HCT116 (cell line): ENCODE measurements at regions not wholly inside any gene's neighbourhood (a gene's known extent, or its start where the extent isn't known, plus 50 kb on each side); places are given as distances from the start of the nearest gene placed in this dataset.

Experiments used
- ATAC-seq: fragments of 200-7000 bp; cut with Tn5 transposase; 2 replicates; pipeline ENCODE4 v1.9.1; 2020; ENCODE audit warnings: mild to moderate bottlenecking, moderate library complexity
- BruUV-seq: library from RNA; stranded (reverse); fragments of 400-500 nt; replicated peaks from 2 replicates; lab custom pipeline; 2021; lab: Mats Ljungman, UMichigan
- CTCF ChIA-PET: fragments of 300-600 bp; sonication (Branson Sonifier 250); formaldehyde crosslinking; loops from one replicate; lab custom pipeline; 2021; ENCODE audit warnings: antibody characterized with exemption; lab: Charles Lee
- POLR2A ChIA-PET: fragments of 300-600, 350-600 bp; sonication (Branson Sonifier 250); formaldehyde crosslinking; loops from one replicate; lab custom pipeline; 2021; ENCODE audit warnings: antibody characterized with exemption; lab: Charles Lee
- RAD21 ChIA-PET, 2 experiments: fragments of 300-600 bp; sonication (Branson Sonifier 250); formaldehyde crosslinking; loops; one replicate each; lab custom pipeline; 2023; ENCODE audit warnings: low total read pairs in 2 of 2; ENCODE audit not compliant: uncharacterized antibody in 2 of 2, unreplicated experiment in 2 of 2, low non-redundant PET in 1 of 2; lab: Charles Lee
- DNase-seq: peaks from one replicate; pipeline ENCODE4 v3.0.0-alpha.2; 2010; ENCODE audit warnings: low read depth, low spot score
- H2AFZ ChIP-seq: fragments of 200-600 bp; shearing (Covaris generic), sonication (generic); 2 replicates; pipeline ENCODE4 v1.6.1; 2017; ENCODE audit warnings: low read depth, mixed run types, mixed read lengths, antibody characterized with exemption, low read length; ENCODE audit not compliant: poor library complexity, severe bottlenecking
- H3K27ac ChIP-seq: 2 replicates; pipeline ENCODE4 v1.5.1; 2012; ENCODE audit warnings: low read depth, low read length
- H3K27me3 ChIP-seq: fragments of 200-600 bp; sonication (generic); 2 replicates; pipeline ENCODE4 v1.6.1; 2016; ENCODE audit warnings: mixed run types, low read length, mixed read lengths; ENCODE audit not compliant: insufficient read depth
- H3K36me3 ChIP-seq, 2 experiments: fragments of 200-500 bp in 1 of 2; fragments of 200-600 bp in 1 of 2; sonication (Bioruptor generic) in 1 of 2; sonication (generic) in 1 of 2; 2 replicates each; pipeline versions ENCODE4 v1.5.1 to v1.6.1; 2014 to 2016; ENCODE audit warnings: low read length in 2 of 2, inconsistent platforms in 1 of 2, mixed read lengths in 1 of 2, mixed run types in 1 of 2; ENCODE audit not compliant: insufficient read depth in 2 of 2, control insufficient read depth in 1 of 2
- H3K4me1 ChIP-seq, 2 experiments: fragments of 200-600 bp in 1 of 2; sonication (generic) in 1 of 2; 2 replicates each; pipeline versions ENCODE4 v1.5.1 to v1.6.1; 2012 to 2017; ENCODE audit warnings: low read length in 2 of 2, inconsistent platforms in 1 of 2, mild to moderate bottlenecking in 1 of 2, mixed read lengths in 1 of 2, mixed run types in 1 of 2, moderate library complexity in 1 of 2; ENCODE audit not compliant: insufficient read depth in 2 of 2, control insufficient read depth in 1 of 2
- H3K4me2 ChIP-seq: fragments of 200-600 bp; sonication (generic); 2 replicates; pipeline ENCODE4 v1.6.1; 2017; ENCODE audit warnings: mixed run types, low read length, mixed read lengths
- H3K4me3 ChIP-seq, 2 experiments: fragments of 200-600 bp in 1 of 2; sonication (generic) in 1 of 2; replicated peaks in 1 of 2; 2 replicates each; pipeline ENCODE4 v1.5.1; 2011 to 2016; ENCODE audit warnings: low read length in 2 of 2, control low read depth in 1 of 2, low read depth in 1 of 2, mild to moderate bottlenecking in 1 of 2, mixed read lengths in 1 of 2, mixed run types in 1 of 2
- H3K79me2 ChIP-seq: fragments of 200-600 bp; sonication (generic); 2 replicates; pipeline ENCODE4 v1.6.1; 2017; ENCODE audit warnings: mild to moderate bottlenecking, mixed run types, low read length, moderate library complexity, mixed read lengths; ENCODE audit not compliant: insufficient read depth
- H3K9ac ChIP-seq: fragments of 200-600 bp; sonication (generic); 2 replicates; pipeline ENCODE4 v1.6.1; 2016; ENCODE audit warnings: low read length, mixed read lengths
- H3K9me2 ChIP-seq: fragments of 200-600 bp; sonication (generic), shearing (Covaris generic); 2 replicates; pipeline ENCODE4 v1.6.1; 2017; ENCODE audit warnings: mixed run types, mild to moderate bottlenecking, moderate library complexity; ENCODE audit not compliant: insufficient read depth
- H3K9me3 ChIP-seq, 2 experiments: fragments of 200-500 bp in 1 of 2; fragments of 200-600 bp in 1 of 2; sonication (Bioruptor generic) in 1 of 2; sonication (generic) in 1 of 2; 2 replicates each; pipeline ENCODE4 v1.6.1; 2014 to 2017; ENCODE audit warnings: low read length in 2 of 2, mixed read lengths in 2 of 2, inconsistent platforms in 1 of 2, low read depth in 1 of 2, mild to moderate bottlenecking in 1 of 2, mixed run types in 1 of 2, moderate library complexity in 1 of 2; ENCODE audit not compliant: control insufficient read depth in 1 of 2, insufficient read depth in 1 of 2
- H4K20me1 ChIP-seq: fragments of 200-600 bp; sonication (generic), shearing (Covaris generic); 2 replicates; pipeline ENCODE4 v1.6.1; 2017; ENCODE audit warnings: mixed run types, mild to moderate bottlenecking, moderate library complexity; ENCODE audit not compliant: insufficient read depth
- CBX3 ChIP-seq: IDR thresholded peaks from 2 replicates; pipeline ENCODE4 v1.6.1; 2012; ENCODE audit warnings: low read depth
- EGR1 ChIP-seq: IDR thresholded peaks from 2 replicates; pipeline ENCODE4 v1.6.1; 2012; ENCODE audit warnings: low read depth
- ELF1 ChIP-seq: IDR thresholded peaks from 2 replicates; pipeline ENCODE4 v1.6.1; 2012; ENCODE audit warnings: low read depth, borderline replicate concordance
- FOSL1 ChIP-seq: IDR thresholded peaks from 2 replicates; pipeline ENCODE4 v1.6.1; 2012; ENCODE audit warnings: low read depth
- SRF ChIP-seq: IDR thresholded peaks from 2 replicates; pipeline ENCODE4 v1.6.1; 2012; ENCODE audit warnings: low read depth
- TCF7L2 ChIP-seq: IDR thresholded peaks from 2 replicates; pipeline ENCODE4 v1.7.0; 2011; ENCODE audit warnings: borderline replicate concordance, inconsistent platforms; ENCODE audit not compliant: insufficient read depth, insufficient read length; ENCODE audit errors: extremely low read depth
- YY1 ChIP-seq: IDR thresholded peaks from 2 replicates; pipeline ENCODE4 v1.6.1; 2011; ENCODE audit warnings: low read length, low read depth, moderate library complexity, mild to moderate bottlenecking; ENCODE audit not compliant: insufficient replicate concordance; ENCODE audit errors: extremely low read depth
- ZNF274 ChIP-seq: fragments of 200-500 bp; sonication (Bioruptor generic); IDR thresholded peaks from 2 replicates; pipeline ENCODE4 v1.6.1; 2014; ENCODE audit warnings: mild to moderate bottlenecking, low read depth, low read length, inconsistent platforms
- intact Hi-C: fragments of 100-400 bp; cut with micrococcal nuclease; formaldehyde crosslinking; loops from 2 replicates; pipeline ENCODE4 v1.10.0; 2022
- TF ChIP-seq, protein P1 (sequence below): IDR thresholded peaks from 2 replicates; pipeline ENCODE4 v1.6.1; 2012
- TF ChIP-seq, protein P2 (sequence below), 3 experiments: fragments of 200-600 bp in 1 of 3; sonication (generic) in 1 of 3; IDR thresholded peaks in 2 of 3; conservative IDR thresholded peaks in 1 of 3; 2 replicates each; pipeline ENCODE4 v1.5.1; 2012 to 2017; ENCODE audit warnings: low read depth in 2 of 3, low read length in 2 of 3, antibody characterized with exemption in 1 of 3, borderline replicate concordance in 1 of 3, control low read depth in 1 of 3, mild to moderate bottlenecking in 1 of 3, mixed read lengths in 1 of 3, mixed run types in 1 of 3, moderate library complexity in 1 of 3; ENCODE audit not compliant: insufficient read depth in 1 of 3

DNA sequence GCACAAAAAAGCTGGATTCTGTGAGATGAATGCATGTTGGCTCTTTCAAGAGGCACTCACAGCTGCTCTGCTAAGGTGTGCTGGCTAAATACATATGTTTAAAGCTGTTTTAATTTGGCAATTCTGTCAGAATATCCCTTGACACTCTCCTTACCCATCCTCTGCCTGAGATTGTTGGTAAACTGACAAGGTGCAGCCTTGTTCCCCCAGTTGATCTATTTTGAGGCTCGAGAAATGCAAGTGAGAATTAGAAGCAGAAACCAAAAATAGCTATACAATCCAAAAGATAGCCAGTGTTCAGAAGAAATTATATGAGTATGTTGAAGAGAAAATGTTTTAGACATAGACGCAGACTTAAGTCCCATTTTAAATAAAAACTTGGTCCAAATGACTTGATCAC, 971.7 kb upstream of the GYPC start:
- Histone ChIP-seq H3K9me3 (peaks cover 3 to 6% of the 10 kb centered on the region in 2 experiments; a peak in 2 of 4 replicates), H3K79me2 (no peaks in the 10 kb centered on the region), H2AFZ (no peak overlapping the region), H3K4me2 (no peak overlapping the region), H3K27me3 (no peaks in the 10 kb centered on the region), H3K4me3 (no peak overlapping the region), H3K9ac (no peak overlapping the region), H3K27ac (no peak overlapping the region), H3K9me2 (no peaks in the 10 kb centered on the region), H3K36me3 (no peaks in the 10 kb centered on the region), H4K20me1 (no peaks in the 10 kb centered on the region), H3K4me1 (no peaks in the 10 kb centered on the region)
- TF ChIP-seq, protein P1, sequence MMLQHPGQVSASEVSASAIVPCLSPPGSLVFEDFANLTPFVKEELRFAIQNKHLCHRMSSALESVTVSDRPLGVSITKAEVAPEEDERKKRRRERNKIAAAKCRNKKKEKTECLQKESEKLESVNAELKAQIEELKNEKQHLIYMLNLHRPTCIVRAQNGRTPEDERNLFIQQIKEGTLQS, result no peak
- TF ChIP-seq FOSL1 (no peak), TCF7L2 (no peak), SRF (no peak), CBX3 (no peak), EGR1 (no peak), ZNF274 (no peak), ELF1 (no peak), YY1 (no peak)
- TF ChIP-seq, protein P2, sequence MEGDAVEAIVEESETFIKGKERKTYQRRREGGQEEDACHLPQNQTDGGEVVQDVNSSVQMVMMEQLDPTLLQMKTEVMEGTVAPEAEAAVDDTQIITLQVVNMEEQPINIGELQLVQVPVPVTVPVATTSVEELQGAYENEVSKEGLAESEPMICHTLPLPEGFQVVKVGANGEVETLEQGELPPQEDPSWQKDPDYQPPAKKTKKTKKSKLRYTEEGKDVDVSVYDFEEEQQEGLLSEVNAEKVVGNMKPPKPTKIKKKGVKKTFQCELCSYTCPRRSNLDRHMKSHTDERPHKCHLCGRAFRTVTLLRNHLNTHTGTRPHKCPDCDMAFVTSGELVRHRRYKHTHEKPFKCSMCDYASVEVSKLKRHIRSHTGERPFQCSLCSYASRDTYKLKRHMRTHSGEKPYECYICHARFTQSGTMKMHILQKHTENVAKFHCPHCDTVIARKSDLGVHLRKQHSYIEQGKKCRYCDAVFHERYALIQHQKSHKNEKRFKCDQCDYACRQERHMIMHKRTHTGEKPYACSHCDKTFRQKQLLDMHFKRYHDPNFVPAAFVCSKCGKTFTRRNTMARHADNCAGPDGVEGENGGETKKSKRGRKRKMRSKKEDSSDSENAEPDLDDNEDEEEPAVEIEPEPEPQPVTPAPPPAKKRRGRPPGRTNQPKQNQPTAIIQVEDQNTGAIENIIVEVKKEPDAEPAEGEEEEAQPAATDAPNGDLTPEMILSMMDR (IDR thresholded peaks at IDR 0.05 in 2 of 3, conservative IDR thresholded peaks at IDR 0.05 in 1 of 3; ENCODE audit: borderline replicate concordance in 1 of 3, insufficient read depth in 1 of 3, low read depth in 2 of 3, low read length in 2 of 3), result no peak
- ATAC-seq, result no peak
- intact Hi-C loops, result no loop called here
- ChIA-PET CTCF (no interaction called here), POLR2A (no interaction called here), RAD21 (no interaction called here)
- DNase-seq, result no peak
- BruUV-seq, result no TSS peak
